HG03558 (cell line): ENCODE measurements at regions not wholly inside any gene's neighbourhood (a gene's known extent, or its start where the extent isn't known, plus 50 kb on each side); places are given as distances from the start of the nearest gene placed in this dataset.

Source experiments
- ATAC-seq: cut with Tn5 transposase; IDR thresholded peaks from one replicate; pipeline ENCODE4 v1.9.1; 2021; ENCODE audit warnings: moderate number of reproducible peaks; ENCODE audit not compliant: unreplicated experiment; ENCODE audit errors: extremely low read depth

DNA sequence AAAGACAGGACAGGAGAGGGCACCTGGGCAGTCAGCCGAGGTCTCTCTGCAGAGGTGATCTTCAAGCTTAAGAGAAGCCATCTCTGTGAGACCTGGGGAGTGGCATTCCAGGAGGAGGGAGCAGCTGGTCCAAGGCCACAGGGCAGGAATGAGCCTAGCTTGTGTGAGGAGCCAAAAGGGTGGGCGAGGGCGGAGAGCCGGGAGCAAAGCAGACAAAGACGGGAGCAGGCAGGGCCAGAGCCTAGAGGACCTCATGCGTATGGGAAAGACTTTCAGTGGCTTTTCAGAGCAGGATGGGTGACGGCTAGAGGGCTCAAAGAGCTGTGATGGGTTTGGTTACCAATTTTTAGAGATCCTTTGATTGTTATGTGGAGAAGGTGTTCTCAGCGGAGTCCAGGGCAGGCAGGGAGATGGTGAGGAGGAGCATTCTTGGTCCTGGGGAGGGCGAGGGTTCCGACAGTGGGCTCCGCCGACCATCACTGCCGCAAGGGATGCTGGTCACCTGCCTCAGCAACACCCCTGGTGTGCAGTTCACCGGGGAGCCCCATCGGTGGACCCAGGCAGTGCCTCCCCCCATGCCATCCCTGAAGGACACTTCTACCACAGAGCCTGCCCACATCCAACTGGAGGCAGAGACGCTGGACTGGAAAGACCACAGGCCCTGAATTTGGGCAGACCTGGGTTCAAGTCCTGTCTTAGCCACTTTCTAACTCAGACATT is 122.9 kb upstream of the IRF2BP2 start:
- ATAC-seq, result no peak

DNA sequence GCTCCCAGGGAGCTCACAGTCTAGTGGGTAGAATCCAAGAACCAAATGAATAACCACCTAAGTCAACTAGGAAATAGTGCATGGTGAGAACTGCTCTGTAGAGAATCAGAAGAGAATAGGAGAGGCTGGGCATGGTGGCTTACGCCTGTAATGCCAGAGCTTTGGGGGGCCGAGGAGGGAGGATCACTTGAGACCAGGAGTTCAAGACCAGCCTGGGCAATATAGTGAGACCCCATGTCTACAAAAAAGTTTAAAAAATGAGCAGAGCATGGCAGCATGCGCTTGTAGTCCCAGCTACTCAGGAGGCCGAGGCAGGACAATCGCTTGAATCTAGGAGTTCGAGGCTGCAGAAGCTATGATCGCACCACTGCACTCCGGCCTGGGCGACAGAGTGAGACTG is 122.3 kb upstream of the IRF2BP2 start:
- no peak for ATAC-seq

DNA sequence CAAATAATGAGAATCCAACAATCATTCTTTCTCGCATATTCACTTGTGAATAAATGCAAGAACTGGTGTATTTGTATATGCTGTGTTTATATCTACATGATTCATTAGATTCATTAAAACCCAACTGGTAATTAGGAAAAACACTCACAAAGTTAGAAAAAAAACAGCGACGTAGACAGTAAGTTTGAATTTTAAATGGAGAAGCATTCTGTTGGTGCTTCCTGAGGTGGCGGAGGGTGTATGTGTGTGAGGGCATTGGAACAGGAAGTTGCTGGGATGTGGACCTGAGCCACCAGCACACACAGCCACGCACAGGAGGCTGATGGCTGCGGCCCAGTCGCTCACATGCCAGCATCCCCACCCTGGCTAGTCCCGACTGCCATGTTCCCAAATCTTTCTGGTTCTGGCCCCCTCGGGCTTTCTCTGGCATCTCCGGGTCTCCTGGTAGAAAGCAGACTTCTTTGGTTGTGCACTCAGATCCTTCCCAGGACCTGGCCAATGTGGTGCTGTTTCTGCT is 121.6 kb upstream of the IRF2BP2 start:
- no peak for ATAC-seq

DNA sequence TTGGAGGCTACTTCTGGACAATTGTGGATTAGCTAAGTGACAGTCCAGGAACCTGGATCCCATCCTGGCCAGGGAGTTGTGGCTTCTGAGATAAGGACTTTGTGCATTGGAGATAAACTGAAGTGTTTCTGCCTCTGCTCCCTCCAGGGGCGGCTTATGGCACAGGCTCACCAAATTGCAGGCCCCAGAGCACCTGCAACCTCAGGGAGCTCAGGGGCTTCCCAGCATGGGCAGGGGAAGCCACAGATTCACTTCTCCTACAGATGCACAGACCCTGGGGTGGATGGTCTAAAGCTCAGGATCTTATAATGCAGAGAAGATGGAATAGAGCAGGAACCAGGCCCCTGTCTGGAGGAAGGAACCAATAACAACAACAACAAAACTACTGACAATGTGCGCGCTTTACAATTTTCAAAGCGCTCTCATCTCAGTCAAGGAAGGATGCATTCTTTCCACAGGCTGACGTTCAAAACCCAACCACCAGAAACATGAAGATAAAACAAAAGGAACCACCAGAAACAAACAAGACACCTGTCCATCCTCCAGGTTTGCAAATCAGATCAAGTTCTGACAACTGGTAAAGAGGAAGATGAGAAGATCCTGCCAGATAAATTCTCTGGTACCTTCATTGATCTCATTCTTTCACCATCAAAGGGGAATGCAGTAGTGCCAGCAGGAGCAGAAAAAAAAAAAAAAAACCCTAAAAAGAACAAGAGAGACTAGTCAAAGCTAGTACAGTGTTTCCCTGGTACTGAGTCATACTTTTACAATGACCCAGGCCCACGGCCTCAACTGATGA is 121.0 kb upstream of the IRF2BP2 start:
- ATAC-seq, result no peak

DNA sequence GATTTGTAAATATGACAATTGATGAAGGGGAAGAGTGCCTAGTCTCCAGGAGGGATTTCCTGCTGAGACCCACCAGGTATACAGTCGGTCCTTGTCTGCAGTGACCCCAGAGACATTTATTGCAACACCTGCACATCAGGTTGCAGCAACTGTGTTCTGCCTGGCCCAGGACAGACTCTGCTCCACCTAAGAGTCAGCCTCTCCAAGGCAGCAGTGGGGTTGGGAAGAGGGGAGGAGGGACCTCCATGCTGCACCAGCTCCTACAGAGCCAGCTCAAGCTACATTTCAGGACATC is 120.4 kb upstream of the IRF2BP2 start:
- no peak for ATAC-seq

DNA sequence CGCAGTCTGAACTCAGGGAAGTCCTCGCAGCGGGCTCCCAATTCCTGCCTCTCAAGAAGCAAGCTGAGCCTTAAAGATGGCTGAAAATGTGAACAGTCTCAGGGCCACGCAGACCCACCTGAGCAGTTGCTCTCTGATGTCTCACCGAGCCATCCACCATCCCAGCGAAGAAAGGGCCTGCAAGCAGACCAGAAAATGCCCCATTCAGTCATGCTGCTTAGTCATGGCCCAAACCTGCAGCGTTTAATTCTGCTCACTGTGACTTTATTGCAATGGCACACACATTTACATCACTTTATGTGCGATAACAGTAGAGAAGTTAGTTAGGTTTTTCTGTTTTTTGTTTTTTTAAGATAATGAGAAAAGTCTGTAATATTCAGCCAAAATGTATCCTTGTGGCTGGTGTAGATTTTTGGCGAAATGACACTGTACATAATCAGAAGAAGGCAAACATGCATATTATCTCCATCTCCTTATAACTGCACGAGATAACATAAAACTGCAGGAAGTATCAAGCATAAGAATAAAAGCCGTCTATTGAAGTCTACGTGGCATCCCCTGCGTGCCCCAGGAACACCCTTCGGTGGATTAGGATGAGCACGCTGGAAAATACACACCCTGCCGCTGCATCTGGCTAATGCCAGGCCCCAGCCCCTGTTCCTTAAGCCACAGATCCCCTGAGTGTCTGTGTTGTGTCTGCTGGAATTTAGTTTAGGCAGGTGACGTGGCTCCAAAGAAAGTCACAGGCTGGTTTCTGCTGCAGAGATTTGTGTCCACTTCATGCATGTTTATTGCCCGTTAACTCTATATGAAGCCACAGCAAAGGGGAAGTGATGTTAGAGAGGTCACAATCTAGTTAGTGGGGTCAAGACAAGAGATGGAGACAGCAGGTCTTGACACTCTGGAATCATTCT is 119.8 kb upstream of the IRF2BP2 start:
- no peak for ATAC-seq

DNA sequence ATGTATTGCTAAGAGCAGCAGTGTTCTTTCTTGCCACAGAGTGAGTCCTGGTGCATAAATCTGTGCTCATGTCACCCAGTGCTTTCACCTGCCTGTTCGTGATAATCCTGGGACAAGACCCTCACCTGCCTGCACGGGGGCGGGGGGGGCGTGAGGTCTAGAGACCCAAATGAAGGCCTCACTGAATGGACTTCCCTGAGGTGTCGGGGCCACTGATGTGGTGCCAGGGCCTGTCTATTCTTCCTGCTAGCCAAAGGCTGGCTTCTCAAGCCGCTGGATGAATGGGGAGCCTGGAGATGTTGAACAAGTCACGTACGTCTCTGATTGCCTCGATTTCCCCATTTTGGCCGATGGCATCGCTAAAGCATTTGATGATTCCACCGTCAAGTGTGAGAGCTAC is 118.8 kb upstream of the IRF2BP2 start:
- no peak for ATAC-seq

DNA sequence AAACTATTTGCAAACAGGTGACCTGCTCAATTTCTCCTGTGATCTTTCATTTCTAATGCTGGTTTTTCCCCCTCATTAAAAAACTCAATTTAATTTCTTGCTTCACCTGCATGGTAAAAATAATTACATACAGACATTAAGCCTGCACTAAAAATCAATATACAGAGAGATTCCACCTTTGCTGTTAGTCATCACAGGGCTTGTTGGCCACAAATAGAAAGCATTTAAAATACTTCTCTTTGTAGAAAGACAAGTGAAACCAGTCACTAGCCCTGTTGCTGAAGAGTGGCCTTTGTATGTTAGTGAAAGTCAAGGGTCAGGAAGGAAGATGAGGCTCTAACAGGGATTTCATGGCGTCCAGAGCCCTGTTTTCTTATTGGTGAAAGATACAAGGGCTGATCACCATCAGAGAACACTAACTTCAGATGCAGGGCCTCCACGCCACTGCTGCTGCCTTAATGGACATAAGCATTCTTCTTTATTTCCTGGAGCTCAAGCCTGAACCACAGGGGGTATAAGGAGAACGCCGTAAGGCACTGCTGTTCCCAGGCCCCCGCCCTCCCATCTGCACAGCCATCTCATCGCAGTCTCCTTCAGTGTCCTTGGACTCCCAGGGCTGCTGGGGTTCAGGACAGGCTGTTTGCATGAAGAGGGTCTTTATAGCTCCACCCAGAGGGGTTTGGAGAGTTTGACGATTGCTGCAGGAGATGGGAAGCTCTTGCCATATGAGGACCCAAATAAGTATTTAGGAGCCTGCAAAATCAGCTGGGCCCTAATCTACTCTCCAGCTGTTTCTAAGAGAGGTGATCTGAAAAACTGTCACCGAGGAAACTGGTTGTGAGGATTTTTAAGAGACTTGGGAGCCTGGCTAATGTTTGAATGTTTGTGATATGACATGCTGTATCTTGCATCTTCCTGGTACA is 117.3 kb upstream of the IRF2BP2 start:
- no peak for ATAC-seq

DNA sequence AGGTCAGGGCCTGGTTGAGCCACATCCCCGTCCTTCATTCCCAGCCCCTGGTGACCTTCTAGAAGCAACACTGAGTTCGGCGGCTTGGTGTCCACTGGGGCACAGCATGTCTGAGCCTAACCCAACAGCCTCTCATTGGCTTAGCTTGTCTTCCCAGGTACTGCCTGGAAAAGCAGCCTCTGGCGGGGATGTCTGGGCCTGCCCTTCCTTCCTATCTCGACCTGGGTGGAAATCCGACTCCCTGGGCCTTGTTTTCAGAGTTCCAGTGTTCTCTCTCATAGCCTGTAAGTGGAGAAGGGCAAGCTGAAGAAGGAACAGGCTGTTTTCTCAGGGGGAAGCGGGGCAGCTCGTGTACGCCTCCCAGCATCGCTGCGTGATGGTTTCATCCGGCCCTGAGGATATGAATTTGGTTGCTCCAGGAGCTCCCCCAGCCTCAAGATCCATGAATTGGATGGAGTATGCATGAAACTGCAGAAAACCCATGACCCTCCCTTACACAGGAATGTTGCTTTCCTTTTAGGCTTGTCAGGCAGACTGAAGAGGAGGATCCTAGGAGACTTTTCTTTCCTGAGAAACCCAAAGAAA is 116.5 kb upstream of the IRF2BP2 start:
- ATAC-seq, result no peak

DNA sequence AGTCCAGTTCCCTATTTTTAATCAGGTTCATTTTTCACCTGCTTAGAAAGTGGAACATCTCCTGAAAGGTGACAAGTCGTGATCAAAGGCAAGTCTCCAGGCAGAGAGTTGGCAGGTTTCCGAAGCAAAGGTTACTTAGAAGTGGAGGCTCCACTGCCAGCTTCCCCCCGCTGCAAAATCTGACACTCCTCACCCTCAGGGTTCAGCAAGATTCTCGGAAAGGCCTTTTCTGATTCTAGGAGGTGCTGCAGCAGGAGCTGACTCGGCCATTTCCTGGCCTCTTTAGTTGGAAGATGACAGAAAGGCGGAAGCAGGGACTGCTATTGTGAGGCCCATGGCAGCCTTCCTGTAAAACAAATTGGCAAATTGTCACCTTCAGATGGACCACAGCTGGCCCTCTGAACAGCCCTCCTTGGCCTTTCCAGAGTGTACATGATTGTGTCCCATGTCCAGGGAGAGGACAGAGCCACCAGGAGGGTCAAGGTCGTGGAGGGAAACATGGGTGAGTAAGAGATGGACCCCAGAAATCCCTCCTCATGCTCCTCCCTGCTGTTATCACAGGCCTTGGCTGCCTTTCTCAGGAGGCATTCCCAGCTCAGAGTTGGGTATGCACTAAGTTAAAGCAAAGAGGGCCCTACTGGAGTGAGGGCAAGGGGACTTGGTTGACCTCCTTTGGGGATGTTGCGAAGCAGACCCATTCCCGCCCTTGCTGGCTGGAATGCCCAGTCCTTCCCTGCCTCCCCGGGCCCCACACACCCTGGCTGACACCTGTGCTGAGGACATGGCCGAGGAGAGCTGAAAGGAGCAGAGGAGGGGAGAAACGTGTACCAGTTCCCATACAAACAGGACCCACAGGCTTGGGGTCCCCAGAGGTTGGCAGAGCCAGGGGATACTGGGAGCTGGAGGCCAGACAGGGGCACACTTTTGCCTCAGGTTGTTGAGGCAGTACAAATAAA is 115.5 kb upstream of the IRF2BP2 start:
- ATAC-seq, result no peak

DNA sequence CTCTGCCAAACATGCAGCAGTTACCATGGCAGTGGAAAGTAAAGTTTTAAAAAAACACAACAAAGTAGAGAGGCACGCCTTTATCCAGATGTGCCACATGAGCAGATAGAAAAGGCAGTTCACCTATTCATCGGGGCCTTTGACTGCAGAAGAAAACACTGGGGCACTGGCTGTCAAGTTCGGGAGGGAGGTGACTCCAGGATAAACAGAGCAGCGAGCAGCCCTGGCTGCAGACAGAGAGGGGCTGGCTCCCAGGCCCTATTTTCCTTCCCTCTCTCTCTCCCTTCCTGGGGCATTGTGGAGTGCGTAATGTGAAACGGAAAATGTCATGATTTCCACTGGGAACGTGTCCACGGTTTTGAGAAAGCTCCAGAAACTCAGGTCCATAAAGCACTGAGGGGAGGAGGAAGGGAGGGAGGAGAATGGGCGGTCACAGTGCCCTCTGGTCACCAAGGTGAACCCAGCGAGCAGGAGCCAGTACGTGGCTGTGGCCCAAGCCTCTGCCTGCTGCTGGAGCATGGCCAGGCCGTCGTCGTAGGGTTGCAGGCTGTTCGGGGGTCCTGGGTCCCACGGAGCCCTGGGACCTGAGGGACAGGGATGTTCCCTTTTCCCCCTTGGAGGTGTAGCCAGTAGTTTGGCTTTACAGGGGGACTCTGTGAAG is 114.7 kb upstream of the IRF2BP2 start:
- no peak for ATAC-seq

DNA sequence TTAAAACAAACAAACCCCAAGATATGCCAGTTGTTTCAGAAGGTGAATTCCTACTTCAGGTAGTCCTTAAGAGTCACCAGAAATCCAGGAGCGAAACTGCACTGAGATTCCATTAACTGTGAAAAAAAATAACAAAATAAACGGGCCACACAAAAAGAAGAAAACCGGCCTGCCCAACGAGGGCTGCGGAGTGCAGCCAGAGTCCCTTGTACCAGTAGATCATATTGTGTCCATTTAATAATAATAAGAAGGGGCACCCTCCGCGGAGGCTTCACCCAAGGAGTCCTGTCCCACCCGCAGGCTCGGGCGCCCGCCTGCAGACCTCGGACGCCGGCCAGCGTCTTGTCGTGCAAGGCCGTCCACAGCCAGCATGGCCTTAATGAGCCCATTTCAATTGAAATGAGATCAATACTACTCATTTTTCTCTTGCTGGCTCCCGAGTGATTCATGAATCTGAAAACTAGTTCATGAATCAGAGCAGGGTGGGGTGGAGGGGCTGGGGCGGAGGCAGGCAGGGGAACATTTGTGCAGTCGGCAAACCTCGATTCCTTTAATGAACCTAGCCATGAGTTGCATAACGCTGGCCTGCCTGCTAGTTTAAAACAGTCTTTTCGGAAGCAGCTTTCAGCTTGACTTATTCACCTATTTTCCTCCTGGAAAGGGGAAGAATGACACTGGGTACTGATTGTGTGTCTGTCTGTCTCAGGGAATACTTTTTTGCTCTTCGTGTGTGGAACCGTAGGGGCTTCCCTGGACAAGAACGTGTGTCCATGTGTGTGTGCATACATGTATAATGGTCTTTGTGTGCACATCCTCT is 113.1 kb upstream of the IRF2BP2 start:
- ATAC-seq, result no peak

DNA sequence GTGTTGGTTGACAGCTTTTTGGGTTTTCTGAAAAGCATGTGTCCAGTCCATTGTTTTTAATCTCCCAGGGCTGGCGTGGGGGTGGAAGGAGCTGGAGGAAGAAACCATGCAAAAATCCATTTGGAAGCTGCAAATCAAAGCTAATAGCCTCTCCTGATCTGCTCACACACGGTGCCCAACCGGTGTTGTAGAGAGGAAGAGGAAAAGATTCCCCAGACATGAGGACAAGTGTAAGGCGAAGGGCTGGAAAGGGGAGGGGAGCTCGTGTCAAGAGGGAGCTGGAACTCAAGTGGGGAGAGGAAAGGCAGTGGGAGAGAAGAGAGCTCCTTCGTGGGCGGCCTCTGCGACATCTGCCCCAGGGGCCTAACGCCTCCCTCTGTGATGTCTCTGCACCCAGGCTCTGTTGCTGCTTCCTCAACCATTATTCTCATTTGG is 112.3 kb upstream of the IRF2BP2 start:
- no peak for ATAC-seq

DNA sequence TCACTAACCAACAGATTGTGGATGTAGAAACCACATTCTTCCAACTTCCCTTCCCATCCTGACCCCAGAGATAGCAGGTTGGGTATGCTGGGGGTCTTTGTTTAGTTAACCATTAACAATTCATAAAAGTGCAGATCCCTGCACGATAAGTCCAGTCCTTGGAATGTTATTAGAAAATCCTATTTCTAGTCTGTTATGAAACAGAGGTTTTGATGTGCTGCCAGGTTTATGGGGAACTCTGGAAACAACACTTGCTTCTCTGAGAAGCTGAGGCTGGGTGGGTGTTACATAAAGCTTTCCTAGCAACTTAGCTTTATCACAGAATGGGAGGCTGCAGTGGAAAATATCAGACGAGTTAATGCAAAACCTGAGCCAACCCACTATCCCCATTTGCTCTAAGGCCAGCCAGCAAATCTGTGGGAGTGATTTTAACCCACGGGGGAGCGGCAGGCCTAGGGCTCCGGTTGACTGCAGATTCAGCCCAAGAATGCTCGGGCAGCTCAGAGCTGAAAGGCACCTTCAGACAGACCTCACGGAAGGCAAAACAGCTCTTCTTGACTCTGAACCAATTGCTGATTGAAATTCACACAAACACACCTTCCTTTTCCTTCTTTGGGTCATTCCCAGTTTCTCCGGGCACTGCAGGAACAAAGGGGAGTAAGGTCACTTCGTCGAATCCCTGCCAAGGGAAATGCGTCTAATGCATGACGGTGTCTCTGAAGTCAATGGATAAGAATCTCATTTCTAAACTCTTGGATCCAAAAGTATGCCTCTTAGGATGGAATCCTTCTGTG is 111.7 kb upstream of the IRF2BP2 start:
- no peak for ATAC-seq

DNA sequence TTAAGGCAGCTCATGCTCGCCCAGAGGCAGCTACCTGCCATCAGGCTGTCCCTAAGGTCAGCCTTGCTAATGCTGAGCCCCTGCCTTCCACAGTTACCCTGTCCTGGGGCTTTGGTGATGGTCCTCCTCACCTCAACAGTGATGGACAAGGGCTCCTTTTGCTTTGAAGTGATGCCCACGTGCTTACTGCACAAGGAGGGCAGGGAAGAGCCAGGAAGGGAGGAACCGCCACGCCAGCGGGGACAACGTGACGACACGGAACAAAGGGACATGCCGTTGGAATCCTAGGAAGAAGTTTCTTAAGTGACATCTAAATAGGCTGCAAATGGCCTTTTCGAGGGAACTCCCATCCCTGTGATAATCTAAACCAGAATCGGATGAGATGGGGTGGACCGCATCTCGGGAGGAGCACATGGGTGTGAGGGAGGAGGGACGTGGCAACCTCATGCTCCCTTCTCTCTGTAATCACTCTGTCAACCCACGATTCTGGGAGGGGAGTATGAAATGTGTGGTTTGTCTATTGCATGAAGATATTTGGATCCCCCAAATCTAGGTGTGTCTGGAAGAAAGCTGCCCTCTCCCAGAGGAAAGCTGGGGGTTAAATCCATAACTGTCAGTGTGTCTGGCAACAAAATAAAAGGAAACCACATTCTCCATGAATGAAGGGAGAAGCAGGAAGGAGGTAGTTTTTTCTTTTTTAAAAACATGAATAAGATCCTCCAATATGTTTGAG is 110.9 kb upstream of the IRF2BP2 start:
- no peak for ATAC-seq
